GM21529 (cell line): ENCODE measurements at regions not wholly inside any gene's neighbourhood (a gene's known extent, or its start where the extent isn't known, plus 50 kb on each side); places are given as distances from the start of the nearest gene placed in this dataset.

Experiments
- ATAC-seq: cut with Tn5 transposase; IDR thresholded peaks from one replicate; pipeline ENCODE4 v1.9.1; 2021; ENCODE audit not compliant: unreplicated experiment

GRCh38 chr13:50691681-50692263 is 151.7 kb downstream of the DLEU7 start:
- ATAC-seq: no peak

GRCh38 chr13:50692396-50692915 is 151.0 kb downstream of the DLEU7 start:
- ATAC-seq: no peak

GRCh38 chr13:50693727-50694126 is 149.8 kb downstream of the DLEU7 start:
- no peak for ATAC-seq

GRCh38 chr13:50697746-50698539 is 145.5 kb downstream of the DLEU7 start:
- ATAC-seq: no peak

GRCh38 chr13:50699874-50700663 is 143.4 kb downstream of the DLEU7 start:
- no peak for ATAC-seq

- no peak for ATAC-seq
Measured at GRCh38 chr13:50700664-50701305, 142.7 kb downstream of the DLEU7 start.

- no peak for ATAC-seq
Measured at GRCh38 chr13:50701469-50701868, 142.0 kb downstream of the DLEU7 start.

GRCh38 chr13:50706505-50706904 is 137.0 kb downstream of the DLEU7 start:
- no peak for ATAC-seq

GRCh38 chr13:50707628-50708027 is 135.9 kb downstream of the DLEU7 start:
- ATAC-seq: no peak

- ATAC-seq: no peak
Measured at GRCh38 chr13:50708461-50708860, 135.0 kb downstream of the DLEU7 start.

- ATAC-seq: no peak
Measured at GRCh38 chr13:50709058-50709457, 134.4 kb downstream of the DLEU7 start.

- no peak for ATAC-seq
Measured at GRCh38 chr13:50711131-50711815, 132.2 kb downstream of the DLEU7 start.

- ATAC-seq: no peak
Measured at GRCh38 chr13:50711996-50712395, 131.5 kb downstream of the DLEU7 start.

- no peak for ATAC-seq
Measured at GRCh38 chr13:50712456-50712855, 131.0 kb downstream of the DLEU7 start.

GRCh38 chr13:50712881-50713280 is 130.6 kb downstream of the DLEU7 start:
- no peak for ATAC-seq

- ATAC-seq: peak; percentile 49
Measured at GRCh38 chr13:50713523-50714248, 129.8 kb downstream of the DLEU7 start.

- no peak for ATAC-seq
Measured at GRCh38 chr13:50714891-50715290, 128.6 kb downstream of the DLEU7 start.

GRCh38 chr13:50715402-50716146 is 127.9 kb downstream of the DLEU7 start:
- ATAC-seq: no peak
